Neuronal stem cell (in vitro differentiated cells): ENCODE measurements at regions not wholly inside any gene's neighbourhood (a gene's known extent, or its start where the extent isn't known, plus 50 kb on each side); places are given as distances from the start of the nearest gene placed in this dataset.
"Not testable (repeated sequence)": the region's sequence is repeated elsewhere in the genome, so short reads cannot be mapped to it uniquely, and the experiment has no call there.

Source experiments
- DNase-seq: peaks from one replicate; pipeline ENCODE4 v3.0.0-alpha.2; 2013; ENCODE audit warnings: low spot score
- H2AFZ ChIP-seq: one replicate; pipeline ENCODE4 v1.6.1; 2013; ENCODE audit warnings: mild to moderate bottlenecking, low read length, inconsistent platforms
- H2AK5ac ChIP-seq: 2 replicates; pipeline ENCODE4 v1.6.1; 2013; ENCODE audit warnings: low read depth, mild to moderate bottlenecking, inconsistent platforms, low read length, moderate library complexity, mixed read lengths
- H2BK120ac ChIP-seq: 2 replicates; pipeline ENCODE4 v1.6.1; 2013; ENCODE audit warnings: low read depth, mild to moderate bottlenecking, inconsistent platforms, low read length, moderate library complexity, mixed read lengths
- H2BK12ac ChIP-seq: one replicate; pipeline ENCODE4 v1.6.1; 2013; ENCODE audit warnings: low read length, inconsistent platforms
- H2BK15ac ChIP-seq: 2 replicates; pipeline ENCODE4 v1.6.1; 2013; ENCODE audit warnings: mild to moderate bottlenecking, low read length, inconsistent platforms, mixed read lengths
- H2BK5ac ChIP-seq: one replicate; pipeline ENCODE4 v1.6.1; 2013; ENCODE audit warnings: inconsistent platforms, mild to moderate bottlenecking, low read length, moderate library complexity
- H3K14ac ChIP-seq: one replicate; pipeline ENCODE4 v1.6.1; 2013; ENCODE audit warnings: low read length, inconsistent platforms
- H3K18ac ChIP-seq: 2 replicates; pipeline ENCODE4 v1.6.1; 2013; ENCODE audit warnings: low read length, inconsistent platforms
- H3K23ac ChIP-seq: 2 replicates; pipeline ENCODE4 v1.6.1; 2013; ENCODE audit warnings: low read depth, mild to moderate bottlenecking, mixed read lengths, low read length, inconsistent platforms; ENCODE audit not compliant: poor library complexity
- H3K27ac ChIP-seq: replicated peaks from 3 replicates; pipeline ENCODE4 v1.5.1; 2013; ENCODE audit warnings: low read length, inconsistent platforms
- H3K27me3 ChIP-seq, 3 experiments: 2 replicates each; pipeline ENCODE4 v1.6.1; 2013; ENCODE audit warnings: low read length in 3 of 3, mild to moderate bottlenecking in 2 of 3, inconsistent platforms in 1 of 3, low read depth in 1 of 3, mixed read lengths in 1 of 3, moderate library complexity in 1 of 3; ENCODE audit not compliant: control insufficient read depth in 3 of 3, insufficient read depth in 3 of 3
- H3K36me3 ChIP-seq, 2 donors: replicated peaks in 1 of 2; 2 replicates each; pipeline ENCODE4 v1.6.1; 2013; ENCODE audit warnings: low read length in 2 of 2; ENCODE audit not compliant: control insufficient read depth in 2 of 2, insufficient read depth in 2 of 2
- H3K4ac ChIP-seq: 2 replicates; pipeline ENCODE4 v1.6.1; 2013; ENCODE audit warnings: inconsistent platforms, mild to moderate bottlenecking, low read length, moderate library complexity
- H3K4me1 ChIP-seq, 2 donors: 1 replicate in 1 of 2; 2 replicates in 1 of 2; pipeline ENCODE4 v1.6.1; 2013; ENCODE audit warnings: low read length in 2 of 2, low read depth in 1 of 2; ENCODE audit not compliant: control insufficient read depth in 2 of 2, insufficient read depth in 1 of 2
- H3K4me2 ChIP-seq: one replicate; pipeline ENCODE4 v1.6.1; 2013; ENCODE audit warnings: mild to moderate bottlenecking, low read length, inconsistent platforms; ENCODE audit not compliant: insufficient read depth, poor library complexity, severe bottlenecking
- H3K4me3 ChIP-seq, 2 donors: 2 replicates each; pipeline ENCODE4 v1.5.1; 2013; ENCODE audit warnings: low read length in 2 of 2, mild to moderate bottlenecking in 2 of 2, inconsistent platforms in 1 of 2, moderate library complexity in 1 of 2
- H3K79me1 ChIP-seq: one replicate; pipeline ENCODE4 v1.6.1; 2013; ENCODE audit warnings: low read depth, mild to moderate bottlenecking, inconsistent platforms, low read length, moderate library complexity
- H3K9ac ChIP-seq: one replicate; pipeline ENCODE4 v1.6.1; 2013; ENCODE audit warnings: mild to moderate bottlenecking, low read depth, low read length, inconsistent platforms; ENCODE audit not compliant: poor library complexity
- H3K9me3 ChIP-seq, 2 donors: replicated peaks in 1 of 2; 2 replicates each; pipeline versions ENCODE3 to v1.6.1; 2013; ENCODE audit warnings: low read length in 2 of 2, mild to moderate bottlenecking in 2 of 2, inconsistent platforms in 1 of 2, low read depth in 1 of 2, mixed read lengths in 1 of 2, moderate library complexity in 1 of 2; ENCODE audit not compliant: control insufficient read depth in 2 of 2, insufficient read depth in 1 of 2
- H4K8ac ChIP-seq: one replicate; pipeline ENCODE4 v1.6.1; 2013; ENCODE audit warnings: low read depth, mild to moderate bottlenecking, inconsistent platforms, low read length, moderate library complexity
- H4K91ac ChIP-seq: one replicate; pipeline ENCODE4 v1.6.1; 2013; ENCODE audit warnings: low read length, low read depth, mild to moderate bottlenecking, inconsistent platforms; ENCODE audit not compliant: poor library complexity
- WGBS, 2 donors: extraction: QIAGEN DNeasy Blood & Tissue Kit; methylation state at CpG; one replicate each; pipeline ENCODE4 v1.1.7; 2013; ENCODE audit warnings: missing lambda C conversion rate in 2 of 2, mixed read lengths in 1 of 2; ENCODE audit not compliant: insufficient read length in 2 of 2, insufficient replicate concordance in 1 of 2; ENCODE audit errors: extremely low coverage in 2 of 2; 5-methylcytosine and 5-hydroxymethylcytosine counted together

DNA sequence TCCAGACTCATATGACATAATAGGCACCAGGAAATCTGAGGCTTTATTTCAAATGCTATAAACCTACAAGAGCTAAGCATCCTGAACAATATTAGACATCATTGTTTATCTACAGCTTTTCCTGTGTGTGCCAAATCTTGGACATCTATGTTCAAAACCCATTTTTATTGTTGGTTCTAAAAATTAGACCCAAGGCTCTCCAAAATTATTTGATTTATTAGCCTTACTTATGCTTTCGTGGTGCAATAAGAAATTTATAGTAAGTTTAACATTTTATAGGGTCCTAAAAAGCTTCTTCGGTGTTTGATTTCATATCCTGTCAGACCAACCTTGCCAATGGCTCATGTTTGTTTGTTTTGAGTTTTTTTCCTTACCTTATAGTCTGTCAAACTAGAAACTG lies 1014.5 kb upstream of the MANEA start:
- Histone ChIP-seq H3K14ac (no peak overlapping the region), H3K27ac (no peak overlapping the region)

DNA sequence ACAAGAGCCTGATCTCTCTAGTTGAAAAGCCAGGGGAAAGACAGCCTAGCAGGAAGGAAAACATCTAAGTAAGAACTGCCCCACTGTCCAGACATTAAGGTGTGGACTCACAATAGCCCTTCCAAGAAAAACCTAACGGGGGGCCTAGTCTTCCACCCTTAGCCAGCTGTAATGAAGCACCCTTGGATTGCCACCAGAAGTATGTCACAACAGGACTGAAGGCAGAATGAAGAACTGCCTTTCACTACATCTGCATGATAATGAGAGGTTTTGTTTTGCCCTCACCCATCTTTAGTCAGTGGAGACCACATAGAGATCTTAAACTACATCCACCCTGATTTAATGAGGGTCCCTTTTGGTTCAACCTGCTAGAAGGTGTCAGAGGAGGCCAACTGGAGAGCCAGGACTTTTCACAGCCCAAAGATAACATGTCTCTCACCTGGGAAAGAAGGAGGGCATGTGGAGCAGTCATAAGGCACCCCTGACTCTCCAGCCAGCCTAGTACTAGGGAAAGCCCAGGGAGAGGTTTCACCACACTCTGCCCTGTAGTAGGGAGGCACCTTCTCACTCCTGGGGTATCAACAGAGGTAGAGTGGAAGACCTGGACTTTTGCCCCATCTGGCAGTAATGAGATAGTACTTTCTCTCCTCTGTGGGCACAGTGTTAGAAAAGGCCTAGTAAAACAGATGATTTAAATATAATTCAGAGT lies 1017.4 kb upstream of the MANEA start:
- H3K27ac ChIP-seq, result no peak overlapping the region
- no peak overlapping the region for H4K91ac ChIP-seq
- H2BK12ac ChIP-seq, result no peak overlapping the region
- H4K8ac ChIP-seq, result no peak overlapping the region
- H3K36me3 ChIP-seq, result no peaks in the 10 kb centered on the region
- H3K4ac ChIP-seq, result no peak overlapping the region
- H3K9me3 ChIP-seq, result no peaks in the 10 kb centered on the region
- H3K79me1 ChIP-seq, result no peaks in the 10 kb centered on the region
- H2BK120ac ChIP-seq, result no peak overlapping the region
- no peak overlapping the region for H3K18ac ChIP-seq
- H3K14ac ChIP-seq, result no peak overlapping the region
- H3K4me3 ChIP-seq, result no peak overlapping the region
- H3K4me1 ChIP-seq, result no peaks in the 10 kb centered on the region
- no peak overlapping the region for H2BK15ac ChIP-seq
- WGBS, 2 donors, result no CpG with 5 or more reads among the region's 1 CpG
- DNase-seq, result no peak
- no peak overlapping the region for H2AK5ac ChIP-seq
- no peak overlapping the region for H2AFZ ChIP-seq
- H3K23ac ChIP-seq, result no peak overlapping the region
- H3K9ac ChIP-seq, result no peak overlapping the region
- H3K4me2 ChIP-seq, result no peak overlapping the region
- no peak overlapping the region for H2BK5ac ChIP-seq
- H3K27me3 ChIP-seq, result no peaks in the 10 kb centered on the region

More for the DNA sequence above, 1014.5 kb upstream of the MANEA start:
- Histone ChIP-seq H3K4me1 (no peaks in the 10 kb centered on the region), H2AK5ac (no peak overlapping the region), H3K18ac (no peak overlapping the region), H2BK12ac (no peak overlapping the region), H3K23ac (no peak overlapping the region), H2BK15ac (no peak overlapping the region), H3K4me3 (no peak overlapping the region), H3K4me2 (no peak overlapping the region), H4K91ac (no peak overlapping the region), H3K79me1 (no peaks in the 10 kb centered on the region), H2BK120ac (no peak overlapping the region), H2AFZ (no peak overlapping the region), H3K9me3 (no peaks in the 10 kb centered on the region), H3K27me3 (no peaks in the 10 kb centered on the region), H3K4ac (no peak overlapping the region), H3K36me3 (no peaks in the 10 kb centered on the region), H2BK5ac (no peak overlapping the region), H3K9ac (no peak overlapping the region), H4K8ac (no peak overlapping the region)
- no peak for DNase-seq
- no CpG with 5 or more reads among the region's 2 CpGs for WGBS, 2 donors

DNA sequence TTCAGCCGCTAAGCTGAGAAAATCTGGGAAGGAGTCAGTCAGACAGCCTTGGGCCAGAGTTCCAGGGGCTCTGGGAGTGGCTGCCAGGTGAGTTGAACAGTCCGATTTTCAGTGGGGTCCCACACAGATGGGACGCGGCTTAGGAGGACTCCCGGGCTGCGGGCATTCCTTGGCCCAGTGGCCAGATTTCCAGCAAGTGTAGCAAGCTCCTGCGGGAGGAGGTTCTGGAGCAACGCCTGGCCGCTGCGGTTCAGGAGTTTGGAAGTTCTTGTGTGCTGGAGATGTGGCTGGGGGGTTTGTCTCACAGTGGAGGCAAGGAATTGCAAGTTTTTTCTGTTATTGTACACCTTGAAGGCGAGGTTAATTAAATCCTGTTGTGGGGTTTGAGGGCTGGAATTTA lies 1020.1 kb upstream of the MANEA start:
- H3K23ac ChIP-seq, H2AFZ ChIP-seq, H2BK12ac ChIP-seq, H3K4ac ChIP-seq, H3K79me1 ChIP-seq, H3K27me3 ChIP-seq, H4K91ac ChIP-seq, H3K36me3 ChIP-seq, H2BK5ac ChIP-seq, H3K9me3 ChIP-seq, H3K14ac ChIP-seq, H3K9ac ChIP-seq, H2BK120ac ChIP-seq, H3K27ac ChIP-seq, H2AK5ac ChIP-seq, H4K8ac ChIP-seq, DNase-seq, H2BK15ac ChIP-seq, H3K18ac ChIP-seq, H3K4me3 ChIP-seq, H3K4me1 ChIP-seq, H3K4me2 ChIP-seq: not testable (repeated sequence)
- no CpG with 5 or more reads among the region's 11 CpGs for WGBS, 2 donors

DNA sequence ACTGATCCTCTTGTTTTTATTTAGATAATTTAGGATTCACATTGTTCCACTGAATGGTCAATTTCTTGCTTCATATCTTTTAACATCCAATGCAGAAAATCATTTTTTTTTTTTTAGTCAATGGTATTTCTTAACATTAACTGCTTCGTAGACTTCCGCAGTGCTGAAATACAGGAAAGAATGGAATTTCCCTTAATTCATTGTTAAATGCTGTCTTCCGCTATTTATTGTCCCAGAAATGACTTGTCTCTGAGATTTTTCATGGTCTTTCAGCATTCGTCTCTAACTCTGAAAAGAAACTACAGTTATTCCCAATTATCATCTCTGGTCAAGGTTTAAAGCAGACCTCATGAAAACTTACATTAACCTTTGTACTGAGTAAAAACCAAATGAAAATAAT lies 1029.1 kb upstream of the MANEA start:
- Histone ChIP-seq H3K27me3 (no peaks in the 10 kb centered on the region), H3K9ac (no peak overlapping the region), H3K18ac (no peak overlapping the region), H2AFZ (no peak overlapping the region), H4K91ac (no peak overlapping the region), H3K14ac (no peak overlapping the region), H3K27ac (no peak overlapping the region), H3K4ac (no peak overlapping the region), H3K9me3 (no peaks in the 10 kb centered on the region), H2BK120ac (no peak overlapping the region), H2BK15ac (no peak overlapping the region), H3K23ac (no peak overlapping the region), H2BK5ac (no peak overlapping the region), H3K36me3 (no peaks in the 10 kb centered on the region), H3K79me1 (no peaks in the 10 kb centered on the region), H2AK5ac (no peak overlapping the region), H3K4me2 (no peak overlapping the region), H3K4me3 (no peak overlapping the region), H4K8ac (no peak overlapping the region), H3K4me1 (no peaks in the 10 kb centered on the region), H2BK12ac (no peak overlapping the region)
- no CpG with 5 or more reads among the region's 4 CpGs for WGBS, 2 donors
- no peak for DNase-seq
